HepG2 (cell line): ENCODE measurements at regions not wholly inside any gene's neighbourhood (a gene's known extent, or its start where the extent isn't known, plus 50 kb on each side); places are given as distances from the start of the nearest gene placed in this dataset.

Source experiments
- ATAC-seq: fragments of 200-7000 bp; cut with Tn5 transposase; 3 replicates; pipeline ENCODE4 v1.9.1; 2020; ENCODE audit warnings: mild to moderate bottlenecking, moderate library complexity
- BruUV-seq: library from RNA; stranded (reverse); fragments of 400-500 nt; replicated peaks from 2 replicates; lab custom pipeline; 2021; lab: Mats Ljungman, UMichigan
- CTCF ChIA-PET: fragments of 300-600 bp; formaldehyde crosslinking; extraction: SDS; loops from one replicate; lab custom pipeline; 2021; ENCODE audit warnings: low total read pairs, inconsistent platforms, low intra/inter-chr PET ratio; lab: Yijun Ruan, JAX
- POLR2A ChIA-PET: fragments of 350-600 bp; sonication (Branson Sonifier 250); formaldehyde crosslinking; loops from one replicate; lab custom pipeline; 2020; ENCODE audit warnings: antibody characterized with exemption, inconsistent platforms; lab: Yijun Ruan, JAX
- DNase-seq: peaks from one replicate; pipeline ENCODE4 v3.0.0-alpha.2; 2015; ENCODE audit warnings: low spot score
- FAIRE-seq: peaks from 3 replicates; lab custom pipeline; 2011; peaks lifted over from hg19 to GRCh38; lab: Jason Lieb, UNC
- H2AFZ ChIP-seq: one replicate; pipeline ENCODE4 v1.6.1; 2011; ENCODE audit warnings: low read length, inconsistent platforms
- H3K27ac ChIP-seq: fragments of 300-600 bp; 3 replicates; pipeline ENCODE4 v1.8.0; 2011; ENCODE audit warnings: mixed run types, mild to moderate bottlenecking, mixed read lengths, low read length, inconsistent platforms; ENCODE audit not compliant: insufficient read depth; ENCODE audit errors: extremely low read length
- H3K27me3 ChIP-seq, 2 experiments: fragments of 200-600 bp in 1 of 2; 2 replicates in 1 of 2; 3 replicates in 1 of 2; pipeline versions ENCODE4 v1.6.0 to v1.8.0; 2011; ENCODE audit warnings: low read length in 2 of 2, mild to moderate bottlenecking in 2 of 2, moderate library complexity in 2 of 2, inconsistent platforms in 1 of 2; ENCODE audit not compliant: insufficient read depth in 2 of 2, control insufficient read depth in 1 of 2
- H3K36me3 ChIP-seq, 2 experiments: fragments of 200-600 bp in 1 of 2; replicated peaks in 1 of 2; 2 replicates in 1 of 2; 3 replicates in 1 of 2; pipeline versions ENCODE4 v1.5.1 to v1.8.0; 2011; ENCODE audit warnings: low read length in 2 of 2, inconsistent platforms in 1 of 2; ENCODE audit not compliant: insufficient read depth in 2 of 2, control insufficient read depth in 1 of 2
- H3K4me1 ChIP-seq: 2 replicates; pipeline ENCODE4 v1.5.1; 2012; ENCODE audit warnings: low read length, inconsistent platforms; ENCODE audit not compliant: insufficient read depth
- H3K4me2 ChIP-seq: 2 replicates; pipeline ENCODE4 v1.6.0; 2011; ENCODE audit warnings: low read depth, low read length, inconsistent platforms
- H3K4me3 ChIP-seq, 3 experiments: fragments of 200-600 bp in 1 of 3; sonication (generic), shearing (Covaris generic) in 1 of 3; replicated peaks in 1 of 3; 2 replicates each; pipeline ENCODE4 v1.5.1; 2011 to 2016; ENCODE audit warnings: low read length in 3 of 3, inconsistent platforms in 2 of 3, low read depth in 2 of 3, mild to moderate bottlenecking in 2 of 3, control low read depth in 1 of 3, mixed read lengths in 1 of 3; ENCODE audit not compliant: insufficient read depth in 1 of 3
- H3K79me2 ChIP-seq: one replicate; pipeline ENCODE4 v1.6.1; 2011; ENCODE audit warnings: low read length, inconsistent platforms; ENCODE audit not compliant: insufficient read depth
- H3K9ac ChIP-seq: 2 replicates; pipeline ENCODE4 v1.6.0; 2011; ENCODE audit warnings: mild to moderate bottlenecking, low read depth, low read length, inconsistent platforms; ENCODE audit not compliant: insufficient read depth
- H3K9me3 ChIP-seq: 2 replicates; pipeline ENCODE4 v1.5.1; 2012; ENCODE audit warnings: mild to moderate bottlenecking, low read length
- H4K20me1 ChIP-seq: 2 replicates; pipeline ENCODE4 v1.6.0; 2011; ENCODE audit warnings: inconsistent platforms, mild to moderate bottlenecking, low read length, moderate library complexity; ENCODE audit not compliant: insufficient read depth
- ASH2L ChIP-seq: fragments of 300-600, 200-600 bp; sonication (generic); IDR thresholded peaks from 2 replicates; pipeline ENCODE4 v1.7.0; 2017; ENCODE audit warnings: low read depth, mild to moderate bottlenecking, moderate library complexity, mixed read lengths, low read length; ENCODE audit not compliant: insufficient read length
- EED ChIP-seq: sonication (generic); formaldehyde crosslinking; IDR thresholded peaks from 2 replicates; pipeline ENCODE4 v1.5.0; 2020; ENCODE audit warnings: mild to moderate bottlenecking, missing genetic modification reagents
- EHMT2 ChIP-seq: fragments of 200-600 bp; sonication (generic); IDR thresholded peaks from 2 replicates; pipeline ENCODE4 v1.7.0; 2017; ENCODE audit warnings: antibody characterized with exemption, low read depth, low read length, borderline replicate concordance
- JDP2 ChIP-seq: sonication (generic); formaldehyde crosslinking; IDR thresholded peaks from 2 replicates; pipeline ENCODE4 v1.8.1; 2022; ENCODE audit warnings: missing genetic modification reagents, borderline replicate concordance
- MED1 ChIP-seq: sonication (generic); formaldehyde crosslinking; IDR thresholded peaks from 2 replicates; pipeline ENCODE4 v1.4.0; 2020; ENCODE audit warnings: missing genetic modification reagents
- SP1 ChIP-seq, 2 experiments: fragments of 450-650 bp in 1 of 2; sonication (generic) in 1 of 2; formaldehyde crosslinking in 1 of 2; IDR thresholded peaks; 2 replicates each; pipeline versions ENCODE4 v1.4.0 to v1.6.1; 2016 to 2020; ENCODE audit warnings: missing genetic modification reagents in 1 of 2
- ZNF318 ChIP-seq: sonication (generic); formaldehyde crosslinking; IDR thresholded peaks from 2 replicates; pipeline ENCODE4 v1.4.0; 2020; ENCODE audit warnings: mild to moderate bottlenecking, missing genetic modification reagents
- ZNF430 ChIP-seq: sonication (generic); formaldehyde crosslinking; IDR thresholded peaks from 2 replicates; pipeline ENCODE4 v1.9.0; 2021; ENCODE audit warnings: mild to moderate bottlenecking, missing genetic modification reagents
- ZNF614 ChIP-seq: IDR thresholded peaks from 2 replicates; pipeline ENCODE4 v1.6.1; 2018; ENCODE audit warnings: missing biosample characterization, missing genetic modification reagents, inconsistent platforms, borderline replicate concordance
- ZNF619 ChIP-seq: sonication (generic); formaldehyde crosslinking; IDR thresholded peaks from 2 replicates; pipeline ENCODE4 v1.4.0; 2020; ENCODE audit warnings: mild to moderate bottlenecking, missing genetic modification reagents
- ZZZ3 ChIP-seq: sonication (generic); formaldehyde crosslinking; IDR thresholded peaks from 2 replicates; pipeline ENCODE4 v1.4.0; 2020; ENCODE audit warnings: missing genetic modification reagents, mild to moderate bottlenecking, borderline replicate concordance
- WGBS: methylation state at CpG from one replicate; pipeline ENCODE4 v1.1.6; 2017; ENCODE audit warnings: low lambda C conversion rate; 5-methylcytosine and 5-hydroxymethylcytosine counted together
- in situ Hi-C: cut with HindIII; loops from 2 replicates; pipeline ENCODE4 v1.10.0; 2017; ENCODE audit warnings: low pct_unique_long_range_greater_than_20kb; ENCODE audit not compliant: extremely low pct_ligation_motif_present
- intact Hi-C: fragments of 100-400 bp; cut with micrococcal nuclease; formaldehyde crosslinking; loops from one replicate; pipeline ENCODE4 v1.10.0; 2022; ENCODE audit not compliant: unreplicated experiment
- TF ChIP-seq, protein P1 (sequence below): sonication (generic); formaldehyde crosslinking; conservative IDR thresholded peaks from 2 replicates; pipeline ENCODE4 v1.8.0; 2022; ENCODE audit warnings: missing genetic modification reagents

- no peak for TF ChIP-seq JDP2 (CRISPR knock-in tag)
- no peak for TF ChIP-seq ZZZ3 (CRISPR knock-in tag)
- TF ChIP-seq EED, result no peak
- no peak for TF ChIP-seq ZNF430 (CRISPR knock-in tag)
- no peak for TF ChIP-seq SP1 (IDR thresholded peaks at IDR 0.05)
- no peak for TF ChIP-seq SP1 (CRISPR knock-in tag; IDR thresholded peaks at IDR 0.05)
- TF ChIP-seq ZNF318 (CRISPR knock-in tag), result no peak
- TF ChIP-seq MED1 (CRISPR knock-in tag), result no peak
- TF ChIP-seq EHMT2, result no peak
- no peak for TF ChIP-seq ZNF614 (CRISPR knock-in tag)
- no peak for TF ChIP-seq ASH2L
- TF ChIP-seq, protein P1, sequence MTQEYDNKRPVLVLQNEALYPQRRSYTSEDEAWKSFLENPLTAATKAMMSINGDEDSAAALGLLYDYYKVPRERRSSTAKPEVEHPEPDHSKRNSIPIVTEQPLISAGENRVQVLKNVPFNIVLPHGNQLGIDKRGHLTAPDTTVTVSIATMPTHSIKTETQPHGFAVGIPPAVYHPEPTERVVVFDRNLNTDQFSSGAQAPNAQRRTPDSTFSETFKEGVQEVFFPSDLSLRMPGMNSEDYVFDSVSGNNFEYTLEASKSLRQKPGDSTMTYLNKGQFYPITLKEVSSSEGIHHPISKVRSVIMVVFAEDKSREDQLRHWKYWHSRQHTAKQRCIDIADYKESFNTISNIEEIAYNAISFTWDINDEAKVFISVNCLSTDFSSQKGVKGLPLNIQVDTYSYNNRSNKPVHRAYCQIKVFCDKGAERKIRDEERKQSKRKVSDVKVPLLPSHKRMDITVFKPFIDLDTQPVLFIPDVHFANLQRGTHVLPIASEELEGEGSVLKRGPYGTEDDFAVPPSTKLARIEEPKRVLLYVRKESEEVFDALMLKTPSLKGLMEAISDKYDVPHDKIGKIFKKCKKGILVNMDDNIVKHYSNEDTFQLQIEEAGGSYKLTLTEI (CRISPR knock-in tag), result no peak
- TF ChIP-seq ZNF619, result no peak
- POLR2A ChIA-PET, result no interaction called here
- 0% methylated on average over 1 of the region's 1 CpG for WGBS
- no peaks in the 10 kb centered on the region for H3K36me3 ChIP-seq
- CTCF ChIA-PET, result no interaction called here
- DNase-seq, result no peak
- no peak overlapping the region for H3K9ac ChIP-seq
- no peak overlapping the region for H3K4me2 ChIP-seq
- FAIRE-seq, result no peak
- peaks cover 82% of the 10 kb centered on the region for H3K9me3 ChIP-seq
- intact Hi-C loops, result loop anchor here (10.0 kb wide), 2 partner anchors 215 to 955 kb away; no protein-coding TSS in a partner anchor
- in situ Hi-C loops, result no loop called here
- no peaks in the 10 kb centered on the region for H3K79me2 ChIP-seq
- no peaks in the 10 kb centered on the region for H4K20me1 ChIP-seq
- no peak for ATAC-seq
- H3K4me1 ChIP-seq, result no peaks in the 10 kb centered on the region
- H3K27ac ChIP-seq, result no peak overlapping the region
- BruUV-seq, result no TSS peak
- no peak overlapping the region for H3K4me3 ChIP-seq
- no peaks in the 10 kb centered on the region for H3K27me3 ChIP-seq
- H2AFZ ChIP-seq, result no peak overlapping the region
These were observed 527.5 kb upstream of the ID4 start for GRCh38 chr6:19309661-19310060.
